ENCODE measurements at regions not wholly inside any gene's neighbourhood (a gene's known extent, or its start where the extent isn't known, plus 50 kb on each side); places are given as distances from the start of the nearest gene placed in this dataset.

- WGBS, 2 donors = 70 to 73% methylated on average over 8 of the region's 8 CpGs
- peaks cover 0 to 4% of the 10 kb centered on the region in 2 donors for H3K4me1 ChIP-seq
Observed at GRCh38 chr4:189049682-189050081, 891.0 kb upstream of the FRG1 start.

GRCh38 chr4:189050643-189051042 lies 890.0 kb upstream of the FRG1 start:
- H3K27ac ChIP-seq = no peak overlapping the region
- no peaks in the 10 kb centered on the region for H3K27me3 ChIP-seq
- peak overlapping the region in 1 of 3 donors; percentile 3 for H3K4me3 ChIP-seq (replicated peaks in 1 of 3)
- no peak for TF ChIP-seq POLR2A (IDR thresholded peaks at IDR 0.05)
- no peak for TF ChIP-seq CTCF (IDR thresholded peaks at IDR 0.05)
- intact Hi-C loops (cut with DNase I) = no loop called here
- H3K4me1 ChIP-seq = peaks cover 0 to 4% of the 10 kb centered on the region in 2 donors
- no peak for DNase-seq
- no peaks in the 10 kb centered on the region for H3K9me3 ChIP-seq
- H3K36me3 ChIP-seq = no peaks in the 10 kb centered on the region
- 21 to 36% methylated on average over 6 to 8 of the region's 8 CpGs for WGBS, 2 donors

More at GRCh38 chr4:189049682-189050081, 891.0 kb upstream of the FRG1 start:
- intact Hi-C loops (cut with DNase I) = no loop called here
- Histone ChIP-seq H3K9me3 (no peaks in the 10 kb centered on the region), H3K36me3 (no peaks in the 10 kb centered on the region), H3K27me3 (no peaks in the 10 kb centered on the region), H3K4me3 (replicated peaks in 1 of 3) (no peak overlapping the region), H3K27ac (no peak overlapping the region)
- no peak for TF ChIP-seq CTCF (IDR thresholded peaks at IDR 0.05)
- TF ChIP-seq POLR2A (IDR thresholded peaks at IDR 0.05) = no peak
- DNase-seq = no peak

GRCh38 chr4:189053621-189054020 lies 887.1 kb upstream of the FRG1 start:
- H3K27me3 ChIP-seq = no peaks in the 10 kb centered on the region
- 86 to 92% methylated on average over 7 of the region's 7 CpGs for WGBS, 2 donors
- no peak for DNase-seq
- peaks cover 0 to 4% of the 10 kb centered on the region in 2 donors for H3K4me1 ChIP-seq
- TF ChIP-seq POLR2A (IDR thresholded peaks at IDR 0.05) (no peak), CTCF (IDR thresholded peaks at IDR 0.05) (no peak)
- intact Hi-C loops (cut with DNase I) = no loop called here
- H3K9me3 ChIP-seq = no peaks in the 10 kb centered on the region
- no peak overlapping the region for H3K27ac ChIP-seq
- H3K4me3 ChIP-seq (replicated peaks in 1 of 3) = no peak overlapping the region
- no peaks in the 10 kb centered on the region for H3K36me3 ChIP-seq

- Histone ChIP-seq H3K27ac (no peak overlapping the region), H3K4me3 (replicated peaks in 1 of 3) (no peak overlapping the region), H3K27me3 (no peaks in the 10 kb centered on the region), H3K4me1 (no peaks in the 10 kb centered on the region), H3K9me3 (no peaks in the 10 kb centered on the region), H3K36me3 (no peaks in the 10 kb centered on the region)
- intact Hi-C loops (cut with DNase I) = no loop called here
- TF ChIP-seq POLR2A (IDR thresholded peaks at IDR 0.05) (no peak), CTCF (IDR thresholded peaks at IDR 0.05) (no peak)
- WGBS, 2 donors = 23% methylated on average over 1 of the region's 1 CpG
- DNase-seq = no peak
Observed at GRCh38 chr4:189060104-189060503, 880.6 kb upstream of the FRG1 start.

GRCh38 chr4:189062047-189062820 lies 878.4 kb upstream of the FRG1 start:
- no peaks in the 10 kb centered on the region for H3K36me3 ChIP-seq
- no peaks in the 10 kb centered on the region for H3K9me3 ChIP-seq
- H3K4me1 ChIP-seq = no peaks in the 10 kb centered on the region
- 70 to 88% methylated on average over 2 of the region's 2 CpGs for WGBS, 2 donors
- no peak overlapping the region for H3K4me3 ChIP-seq (replicated peaks in 1 of 3)
- DNase-seq = no peak
- no peak overlapping the region for H3K27ac ChIP-seq
- intact Hi-C loops (cut with DNase I) = no loop called here
- H3K27me3 ChIP-seq = no peaks in the 10 kb centered on the region
- TF ChIP-seq CTCF (IDR thresholded peaks at IDR 0.05) (no peak), POLR2A (IDR thresholded peaks at IDR 0.05) (no peak)

All from thyroid gland (tissue), 4 donors.